GM12878 (cell line): ENCODE measurements at regions not wholly inside any gene's neighbourhood (a gene's known extent, or its start where the extent isn't known, plus 50 kb on each side); places are given as distances from the start of the nearest gene placed in this dataset.

Source experiments
- EZH2 ChIP-seq: IDR thresholded peaks from 2 replicates; pipeline ENCODE4 v1.6.1; 2012; ENCODE audit warnings: low read depth, mild to moderate bottlenecking, control low read depth, inconsistent platforms, low read length, borderline replicate concordance; ENCODE audit not compliant: control insufficient read depth
- FOS ChIP-seq: IDR thresholded peaks from 3 replicates; pipeline ENCODE4 v1.6.1; 2011; ENCODE audit warnings: borderline replicate concordance; ENCODE audit not compliant: insufficient read length; ENCODE audit errors: extremely low read depth
- JUND ChIP-seq: IDR thresholded peaks from 2 replicates; pipeline ENCODE4 v1.6.1; 2012; ENCODE audit warnings: low read depth, mild to moderate bottlenecking, low read length, improper control_type of control experiment, moderate library complexity
- MEF2B ChIP-seq: fragments of 450-650 bp; IDR thresholded peaks from 2 replicates; pipeline ENCODE4 v1.6.1; 2018; ENCODE audit warnings: mild to moderate bottlenecking, moderate library complexity; ENCODE audit not compliant: partially characterized antibody, poor library complexity, severe bottlenecking
- NFXL1 ChIP-seq: fragments of 450-650 bp; IDR thresholded peaks from 2 replicates; pipeline ENCODE4 v1.6.1; 2017; ENCODE audit warnings: antibody characterized with exemption, mild to moderate bottlenecking, borderline replicate concordance
- POLR2A ChIP-seq: IDR thresholded peaks from 2 replicates; pipeline ENCODE4 v1.6.1; 2011; ENCODE audit warnings: low read depth, mild to moderate bottlenecking, low read length
- POLR2AphosphoS5 ChIP-seq: IDR thresholded peaks from 2 replicates; pipeline ENCODE4 v1.6.1; 2011; ENCODE audit warnings: mild to moderate bottlenecking, low read length, inconsistent platforms
- SIN3A ChIP-seq: IDR thresholded peaks from 2 replicates; pipeline ENCODE4 v1.6.1; 2012; ENCODE audit warnings: low read depth, low read length, improper control_type of control experiment
- SPI1 ChIP-seq: IDR thresholded peaks from 2 replicates; pipeline ENCODE4 v1.6.1; 2011; ENCODE audit warnings: low read depth, mild to moderate bottlenecking, low read length, moderate library complexity, borderline replicate concordance; ENCODE audit not compliant: insufficient read depth
- TCF7 ChIP-seq: IDR thresholded peaks from 2 replicates; pipeline ENCODE4 v1.6.1; 2014; ENCODE audit warnings: antibody characterized with exemption, borderline replicate concordance
- TF ChIP-seq, protein P1 (sequence below), 3 experiments: IDR thresholded peaks in 2 of 3; conservative IDR thresholded peaks in 1 of 3; 2 replicates each; pipeline ENCODE4 v1.5.1; 2011; ENCODE audit warnings: low read depth in 3 of 3, low read length in 3 of 3, mild to moderate bottlenecking in 3 of 3, control low read depth in 2 of 3, moderate library complexity in 2 of 3, inconsistent platforms in 1 of 3, mixed read lengths in 1 of 3; ENCODE audit not compliant: control insufficient read depth in 2 of 3, insufficient read depth in 1 of 3; ENCODE audit errors: extremely low read depth in 1 of 3
- TF ChIP-seq, protein P2 (sequence below): fragments of 450-650 bp; IDR thresholded peaks from 2 replicates; pipeline ENCODE4 v1.6.1; 2016; ENCODE audit warnings: mild to moderate bottlenecking

DNA sequence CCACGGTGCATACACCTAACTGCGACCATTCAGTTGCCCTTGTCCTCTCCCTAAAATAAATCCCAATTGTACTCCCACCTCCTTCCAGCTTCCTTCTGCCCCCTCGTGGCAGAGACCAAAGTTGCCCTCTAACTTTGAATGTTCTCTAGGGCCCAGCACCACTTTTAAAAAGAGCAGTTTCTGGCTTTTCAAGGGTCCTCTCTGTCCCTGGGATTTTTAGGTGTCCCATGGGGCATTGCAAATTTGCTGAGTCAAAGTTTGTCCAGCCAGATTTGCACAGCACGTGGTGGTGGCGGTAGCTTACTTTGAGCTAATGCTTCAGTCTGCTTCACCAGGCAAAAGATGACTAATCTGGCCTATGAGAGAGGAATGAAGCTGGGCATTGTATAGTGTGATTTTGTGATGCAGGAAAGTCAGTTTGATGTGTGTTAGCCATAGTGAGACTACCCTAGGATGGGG, 100.2 kb downstream of the PERP start:
- TF ChIP-seq JUND, result no peak
- TF ChIP-seq POLR2AphosphoS5, result no peak
- TF ChIP-seq TCF7, result no peak
- no peak for TF ChIP-seq SPI1
- TF ChIP-seq SIN3A, result no peak
- TF ChIP-seq, protein P1, sequence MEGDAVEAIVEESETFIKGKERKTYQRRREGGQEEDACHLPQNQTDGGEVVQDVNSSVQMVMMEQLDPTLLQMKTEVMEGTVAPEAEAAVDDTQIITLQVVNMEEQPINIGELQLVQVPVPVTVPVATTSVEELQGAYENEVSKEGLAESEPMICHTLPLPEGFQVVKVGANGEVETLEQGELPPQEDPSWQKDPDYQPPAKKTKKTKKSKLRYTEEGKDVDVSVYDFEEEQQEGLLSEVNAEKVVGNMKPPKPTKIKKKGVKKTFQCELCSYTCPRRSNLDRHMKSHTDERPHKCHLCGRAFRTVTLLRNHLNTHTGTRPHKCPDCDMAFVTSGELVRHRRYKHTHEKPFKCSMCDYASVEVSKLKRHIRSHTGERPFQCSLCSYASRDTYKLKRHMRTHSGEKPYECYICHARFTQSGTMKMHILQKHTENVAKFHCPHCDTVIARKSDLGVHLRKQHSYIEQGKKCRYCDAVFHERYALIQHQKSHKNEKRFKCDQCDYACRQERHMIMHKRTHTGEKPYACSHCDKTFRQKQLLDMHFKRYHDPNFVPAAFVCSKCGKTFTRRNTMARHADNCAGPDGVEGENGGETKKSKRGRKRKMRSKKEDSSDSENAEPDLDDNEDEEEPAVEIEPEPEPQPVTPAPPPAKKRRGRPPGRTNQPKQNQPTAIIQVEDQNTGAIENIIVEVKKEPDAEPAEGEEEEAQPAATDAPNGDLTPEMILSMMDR (IDR thresholded peaks at IDR 0.05 in 2 of 3, conservative IDR thresholded peaks at IDR 0.05 in 1 of 3; ENCODE audit: control insufficient read depth in 2 of 3, extremely low read depth in 1 of 3, insufficient read depth in 1 of 3, low read depth in 3 of 3, low read length in 3 of 3), result peak; percentile 57 to 78 (median 72)
- TF ChIP-seq EZH2, result no peak
- TF ChIP-seq NFXL1, result no peak
- no peak for TF ChIP-seq FOS
- no peak for TF ChIP-seq POLR2A
- TF ChIP-seq, protein P2, sequence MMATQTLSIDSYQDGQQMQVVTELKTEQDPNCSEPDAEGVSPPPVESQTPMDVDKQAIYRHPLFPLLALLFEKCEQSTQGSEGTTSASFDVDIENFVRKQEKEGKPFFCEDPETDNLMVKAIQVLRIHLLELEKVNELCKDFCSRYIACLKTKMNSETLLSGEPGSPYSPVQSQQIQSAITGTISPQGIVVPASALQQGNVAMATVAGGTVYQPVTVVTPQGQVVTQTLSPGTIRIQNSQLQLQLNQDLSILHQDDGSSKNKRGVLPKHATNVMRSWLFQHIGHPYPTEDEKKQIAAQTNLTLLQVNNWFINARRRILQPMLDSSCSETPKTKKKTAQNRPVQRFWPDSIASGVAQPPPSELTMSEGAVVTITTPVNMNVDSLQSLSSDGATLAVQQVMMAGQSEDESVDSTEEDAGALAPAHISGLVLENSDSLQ, result no peak
- no peak for TF ChIP-seq MEF2B
